ENCODE measurements at regions not wholly inside any gene's neighbourhood (a gene's known extent, or its start where the extent isn't known, plus 50 kb on each side); places are given as distances from the start of the nearest gene placed in this dataset.

- TF ChIP-seq ZNF565 (CRISPR knock-in tag; conservative IDR thresholded peaks at IDR 0.05; ENCODE audit: low read depth) (no peak), ZNF70 (CRISPR knock-in tag; IDR thresholded peaks at IDR 0.05) (no peak), ARNTL (CRISPR knock-in tag; IDR thresholded peaks at IDR 0.05; ENCODE audit: borderline replicate concordance, low read depth) (no peak), ZFP3 (CRISPR knock-in tag; IDR thresholded peaks at IDR 0.05) (no peak), ZNF8 (CRISPR knock-in tag; IDR thresholded peaks at IDR 0.05) (no peak), PPARA (CRISPR knock-in tag; IDR thresholded peaks at IDR 0.05; ENCODE audit: borderline replicate concordance) (no peak), GLIS3 (CRISPR knock-in tag; IDR thresholded peaks at IDR 0.05) (no peak)
Observed at GRCh38 chr1:99407018-99407417, 142.7 kb downstream of the PLPPR4 start (continued).

GRCh38 chr1:99424087-99424486 is 159.8 kb downstream of the PLPPR4 start:
- TF ChIP-seq PPARA (CRISPR knock-in tag; IDR thresholded peaks at IDR 0.05; ENCODE audit: borderline replicate concordance) (no peak), ZNF70 (CRISPR knock-in tag; IDR thresholded peaks at IDR 0.05) (no peak), ESRRG (CRISPR knock-in tag; IDR thresholded peaks at IDR 0.05) (no peak), BACH2 (CRISPR knock-in tag; IDR thresholded peaks at IDR 0.05; ENCODE audit: borderline replicate concordance) (no peak), PATZ1 (CRISPR knock-in tag; IDR thresholded peaks at IDR 0.05; ENCODE audit: borderline replicate concordance) (no peak), CSDC2 (CRISPR knock-in tag; IDR thresholded peaks at IDR 0.05) (no peak), ZNF565 (CRISPR knock-in tag; conservative IDR thresholded peaks at IDR 0.05; ENCODE audit: low read depth) (no peak), GLIS3 (CRISPR knock-in tag; IDR thresholded peaks at IDR 0.05) (no peak), ARNTL (CRISPR knock-in tag; IDR thresholded peaks at IDR 0.05; ENCODE audit: borderline replicate concordance, low read depth) (no peak), TCF4 (CRISPR knock-in tag; IDR thresholded peaks at IDR 0.05; ENCODE audit: borderline replicate concordance) (no peak), TOX (CRISPR knock-in tag; IDR thresholded peaks at IDR 0.05; ENCODE audit: borderline replicate concordance) (no peak), RARB (CRISPR knock-in tag; IDR thresholded peaks at IDR 0.05) (no peak), CREB5 (CRISPR knock-in tag; IDR thresholded peaks at IDR 0.05; ENCODE audit: low read depth) (no peak)
- no peak for ATAC-seq

GRCh38 chr1:99429754-99430153 is 165.5 kb downstream of the PLPPR4 start:
- TF ChIP-seq SNAI2 (CRISPR knock-in tag; IDR thresholded peaks at IDR 0.05) = no peak
- no peak for TF ChIP-seq POU6F1 (CRISPR knock-in tag; IDR thresholded peaks at IDR 0.05; ENCODE audit: borderline replicate concordance, low read depth)
- TF ChIP-seq ZNF70 (CRISPR knock-in tag; IDR thresholded peaks at IDR 0.05) = no peak
- no peak for TF ChIP-seq TCF4 (CRISPR knock-in tag; IDR thresholded peaks at IDR 0.05; ENCODE audit: borderline replicate concordance)
- no peak for TF ChIP-seq ESRRG (CRISPR knock-in tag; IDR thresholded peaks at IDR 0.05)
- TF ChIP-seq ZC3H10 (CRISPR knock-in tag; IDR thresholded peaks at IDR 0.05) = no peak
- TF ChIP-seq ISL1 (CRISPR knock-in tag; IDR thresholded peaks at IDR 0.05) = no peak
- TF ChIP-seq ZFP3 (CRISPR knock-in tag; IDR thresholded peaks at IDR 0.05) = no peak
- no peak for TF ChIP-seq BACH2 (CRISPR knock-in tag; IDR thresholded peaks at IDR 0.05; ENCODE audit: borderline replicate concordance)
- TF ChIP-seq PPARA (CRISPR knock-in tag; IDR thresholded peaks at IDR 0.05; ENCODE audit: borderline replicate concordance) = no peak
- TF ChIP-seq ZNF565 (CRISPR knock-in tag; conservative IDR thresholded peaks at IDR 0.05; ENCODE audit: low read depth) = no peak
- no peak for TF ChIP-seq CSDC2 (CRISPR knock-in tag; IDR thresholded peaks at IDR 0.05)
- no peak for TF ChIP-seq GLIS3 (CRISPR knock-in tag; IDR thresholded peaks at IDR 0.05)
- TF ChIP-seq ARNTL (CRISPR knock-in tag; IDR thresholded peaks at IDR 0.05; ENCODE audit: borderline replicate concordance, low read depth) = no peak
- no peak for TF ChIP-seq PATZ1 (CRISPR knock-in tag; IDR thresholded peaks at IDR 0.05; ENCODE audit: borderline replicate concordance)
- TF ChIP-seq TOX (CRISPR knock-in tag; IDR thresholded peaks at IDR 0.05; ENCODE audit: borderline replicate concordance) = no peak
- ATAC-seq = no peak

- no peak for ATAC-seq
- no peak for TF ChIP-seq TOX (CRISPR knock-in tag; IDR thresholded peaks at IDR 0.05; ENCODE audit: borderline replicate concordance)
- no peak for TF ChIP-seq PATZ1 (CRISPR knock-in tag; IDR thresholded peaks at IDR 0.05; ENCODE audit: borderline replicate concordance)
- TF ChIP-seq GLIS3 (CRISPR knock-in tag; IDR thresholded peaks at IDR 0.05) = no peak
- no peak for TF ChIP-seq PPARA (CRISPR knock-in tag; IDR thresholded peaks at IDR 0.05; ENCODE audit: borderline replicate concordance)
- no peak for TF ChIP-seq ZNF565 (CRISPR knock-in tag; conservative IDR thresholded peaks at IDR 0.05; ENCODE audit: low read depth)
- no peak for TF ChIP-seq CSRNP3 (CRISPR knock-in tag; IDR thresholded peaks at IDR 0.05)
- TF ChIP-seq POU6F1 (CRISPR knock-in tag; IDR thresholded peaks at IDR 0.05; ENCODE audit: borderline replicate concordance, low read depth) = no peak
- TF ChIP-seq OSR1 (CRISPR knock-in tag; IDR thresholded peaks at IDR 0.05) = no peak
- TF ChIP-seq ARNTL (CRISPR knock-in tag; IDR thresholded peaks at IDR 0.05; ENCODE audit: borderline replicate concordance, low read depth) = no peak
- TF ChIP-seq CSDC2 (CRISPR knock-in tag; IDR thresholded peaks at IDR 0.05) = no peak
- no peak for TF ChIP-seq RARB (CRISPR knock-in tag; IDR thresholded peaks at IDR 0.05)
Observed at GRCh38 chr1:99438656-99439230, 174.5 kb downstream of the PLPPR4 start.

All from SK-N-SH treated with all-trans-retinoic acid at 6 μM for 48 hours (cell line).